Smooth muscle cell (in vitro differentiated cells): ENCODE measurements at regions not wholly inside any gene's neighbourhood (a gene's known extent, or its start where the extent isn't known, plus 50 kb on each side); places are given as distances from the start of the nearest gene placed in this dataset.

Experiments used
- DNase-seq: peaks from one replicate; lab custom pipeline; 2025; ENCODE audit not compliant: unreplicated experiment; lab: John Stamatoyannopoulos, UW
- H2AFZ ChIP-seq: fragments of 200-600 bp; sonication (generic); 2 replicates; pipeline ENCODE4 v1.6.0; 2016; ENCODE audit warnings: antibody characterized with exemption, low read depth, mild to moderate bottlenecking
- H3F3A ChIP-seq: fragments of 200-600 bp; sonication (generic); 2 replicates; pipeline ENCODE4 v1.6.0; 2017; ENCODE audit warnings: antibody characterized with exemption, low read depth
- H3K27ac ChIP-seq: fragments of 200-600 bp; sonication (generic); 2 replicates; pipeline ENCODE4 v1.5.1; 2016; ENCODE audit warnings: low read depth, mild to moderate bottlenecking
- H3K27me3 ChIP-seq: fragments of 200-600 bp; sonication (generic); 2 replicates; pipeline ENCODE4 v1.6.1; 2016; ENCODE audit warnings: low read depth, mild to moderate bottlenecking
- H3K36me3 ChIP-seq: fragments of 200-600 bp; sonication (generic); 2 replicates; pipeline ENCODE4 v1.5.1; 2016; ENCODE audit warnings: low read depth
- H3K4me1 ChIP-seq: fragments of 200-600 bp; sonication (generic); 2 replicates; pipeline ENCODE4 v1.5.1; 2016; ENCODE audit warnings: low read depth
- H3K4me2 ChIP-seq: fragments of 200-600 bp; sonication (generic); 2 replicates; pipeline ENCODE4 v1.6.0; 2016; ENCODE audit warnings: mild to moderate bottlenecking
- H3K4me3 ChIP-seq: fragments of 200-600 bp; sonication (generic); 2 replicates; pipeline ENCODE4 v1.5.1; 2016; ENCODE audit warnings: mild to moderate bottlenecking
- H3K79me2 ChIP-seq: fragments of 200-600 bp; sonication (generic); 2 replicates; pipeline ENCODE4 v1.6.0; 2016; ENCODE audit warnings: low read depth, mild to moderate bottlenecking
- H3K9ac ChIP-seq: fragments of 200-600 bp; sonication (generic); 2 replicates; pipeline ENCODE4 v1.6.0; 2016; ENCODE audit warnings: low read depth
- H3K9me3 ChIP-seq: fragments of 200-600 bp; sonication (generic); replicated peaks from 2 replicates; pipeline ENCODE4 v1.5.1; 2016; ENCODE audit warnings: low read depth
- H4K20me1 ChIP-seq: fragments of 200-600 bp; sonication (generic); 2 replicates; pipeline ENCODE4 v1.6.0; 2016; ENCODE audit warnings: low read depth
- WGBS: methylation state at CpG from one replicate; pipeline ENCODE4 v1.1.7; 2016; ENCODE audit warnings: low lambda C conversion rate; 5-methylcytosine and 5-hydroxymethylcytosine counted together
- TF ChIP-seq, protein P1 (sequence below): fragments of 200-600 bp; sonication (generic); IDR thresholded peaks from 2 replicates; pipeline ENCODE4 v1.5.1; 2017; ENCODE audit warnings: borderline replicate concordance, mild to moderate bottlenecking, antibody characterized with exemption; ENCODE audit not compliant: insufficient read depth, poor library complexity, severe bottlenecking

DNA sequence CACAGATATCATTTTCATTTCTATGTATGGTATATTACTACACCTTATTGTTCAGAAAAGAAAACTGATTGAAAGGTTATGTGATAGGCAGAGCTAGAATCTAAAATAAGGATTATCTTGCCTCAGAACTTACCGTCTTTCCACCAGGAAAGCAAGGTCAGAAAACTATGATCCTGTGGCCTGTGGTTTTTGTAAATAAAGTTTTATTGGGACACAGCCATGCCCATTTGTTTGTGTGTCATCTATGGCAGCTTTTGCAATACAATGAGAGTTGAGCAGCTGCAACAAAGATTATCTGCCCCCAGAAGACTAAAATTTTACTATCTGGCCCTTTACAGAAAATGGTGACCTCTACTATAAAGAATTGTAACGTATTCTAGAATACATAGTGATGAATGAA is 314.7 kb upstream of the SLCO3A1 start:
- TF ChIP-seq, protein P1, sequence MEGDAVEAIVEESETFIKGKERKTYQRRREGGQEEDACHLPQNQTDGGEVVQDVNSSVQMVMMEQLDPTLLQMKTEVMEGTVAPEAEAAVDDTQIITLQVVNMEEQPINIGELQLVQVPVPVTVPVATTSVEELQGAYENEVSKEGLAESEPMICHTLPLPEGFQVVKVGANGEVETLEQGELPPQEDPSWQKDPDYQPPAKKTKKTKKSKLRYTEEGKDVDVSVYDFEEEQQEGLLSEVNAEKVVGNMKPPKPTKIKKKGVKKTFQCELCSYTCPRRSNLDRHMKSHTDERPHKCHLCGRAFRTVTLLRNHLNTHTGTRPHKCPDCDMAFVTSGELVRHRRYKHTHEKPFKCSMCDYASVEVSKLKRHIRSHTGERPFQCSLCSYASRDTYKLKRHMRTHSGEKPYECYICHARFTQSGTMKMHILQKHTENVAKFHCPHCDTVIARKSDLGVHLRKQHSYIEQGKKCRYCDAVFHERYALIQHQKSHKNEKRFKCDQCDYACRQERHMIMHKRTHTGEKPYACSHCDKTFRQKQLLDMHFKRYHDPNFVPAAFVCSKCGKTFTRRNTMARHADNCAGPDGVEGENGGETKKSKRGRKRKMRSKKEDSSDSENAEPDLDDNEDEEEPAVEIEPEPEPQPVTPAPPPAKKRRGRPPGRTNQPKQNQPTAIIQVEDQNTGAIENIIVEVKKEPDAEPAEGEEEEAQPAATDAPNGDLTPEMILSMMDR: no peak
- 86% methylated on average over 2 of the region's 2 CpGs for WGBS
- H3K9me3 ChIP-seq: no peaks in the 10 kb centered on the region
- no peaks in the 10 kb centered on the region for H3K36me3 ChIP-seq
- no peak overlapping the region for H2AFZ ChIP-seq
- no peaks in the 10 kb centered on the region for H3K27me3 ChIP-seq
- H3K4me2 ChIP-seq: no peak overlapping the region
- no peak overlapping the region for H3K9ac ChIP-seq
- H3K27ac ChIP-seq: no peak overlapping the region
- no peak for DNase-seq
- H4K20me1 ChIP-seq: no peaks in the 10 kb centered on the region
- no peaks in the 10 kb centered on the region for H3K79me2 ChIP-seq
- H3K4me3 ChIP-seq: no peak overlapping the region
- no peaks in the 10 kb centered on the region for H3K4me1 ChIP-seq
- no peaks in the 10 kb centered on the region for H3F3A ChIP-seq

DNA sequence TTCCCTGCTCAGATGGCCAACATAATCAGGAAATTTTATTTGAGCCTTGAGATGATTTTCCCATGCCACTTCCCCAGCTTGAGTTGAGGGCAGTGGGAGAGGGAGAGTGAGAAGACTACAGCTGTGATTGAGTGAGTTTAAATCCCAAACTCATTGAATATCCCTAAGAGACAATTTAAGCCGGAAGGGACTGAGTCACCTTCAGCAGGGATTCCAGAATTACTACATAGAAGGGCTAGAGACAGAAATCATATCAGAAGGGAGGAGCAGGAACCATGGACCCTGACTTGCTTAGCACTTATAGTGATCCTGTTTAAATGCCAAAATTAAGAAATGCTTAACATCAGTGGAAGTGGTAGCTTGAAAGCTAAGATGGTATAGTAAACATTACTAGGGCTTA is 312.2 kb upstream of the SLCO3A1 start:
- Histone ChIP-seq H3K9me3 (no peaks in the 10 kb centered on the region), H3K4me1 (no peaks in the 10 kb centered on the region), H3K9ac (no peak overlapping the region), H3K36me3 (no peaks in the 10 kb centered on the region), H2AFZ (no peak overlapping the region), H3K4me3 (no peak overlapping the region), H3K27ac (no peak overlapping the region), H4K20me1 (no peaks in the 10 kb centered on the region), H3F3A (no peaks in the 10 kb centered on the region), H3K4me2 (no peak overlapping the region), H3K27me3 (no peaks in the 10 kb centered on the region), H3K79me2 (no peaks in the 10 kb centered on the region)
- DNase-seq: no peak
- 80% methylated on average over 1 of the region's 1 CpG for WGBS
- TF ChIP-seq, protein P1: no peak

DNA sequence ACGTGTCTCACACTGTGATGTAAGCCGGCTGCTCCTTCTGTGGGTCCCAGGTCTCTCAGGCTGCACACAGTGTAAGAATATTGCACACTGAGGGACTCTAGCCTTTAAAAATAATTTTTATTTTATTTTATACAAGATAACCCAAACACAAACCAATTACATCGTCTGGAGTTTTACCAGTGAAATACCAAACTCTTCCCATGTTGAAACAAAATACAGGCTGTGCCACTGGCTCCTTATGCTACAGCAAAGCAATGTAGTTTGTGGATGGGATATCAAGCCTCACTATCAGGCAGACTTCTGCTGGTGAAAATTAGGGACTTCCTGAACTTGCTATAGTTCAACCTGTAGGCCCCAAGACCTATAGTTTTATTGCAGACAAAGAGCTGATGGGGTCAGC is 311.3 kb upstream of the SLCO3A1 start:
- Histone ChIP-seq H3K27ac (no peak overlapping the region), H4K20me1 (no peaks in the 10 kb centered on the region), H3K9me3 (no peaks in the 10 kb centered on the region), H3F3A (no peaks in the 10 kb centered on the region), H3K27me3 (no peaks in the 10 kb centered on the region), H3K4me2 (no peak overlapping the region), H3K4me3 (no peak overlapping the region), H3K36me3 (no peaks in the 10 kb centered on the region), H2AFZ (no peak overlapping the region), H3K79me2 (no peaks in the 10 kb centered on the region), H3K9ac (no peak overlapping the region), H3K4me1 (no peaks in the 10 kb centered on the region)
- WGBS: 84% methylated on average over 3 of the region's 3 CpGs
- DNase-seq: no peak
- TF ChIP-seq, protein P1: no peak

DNA sequence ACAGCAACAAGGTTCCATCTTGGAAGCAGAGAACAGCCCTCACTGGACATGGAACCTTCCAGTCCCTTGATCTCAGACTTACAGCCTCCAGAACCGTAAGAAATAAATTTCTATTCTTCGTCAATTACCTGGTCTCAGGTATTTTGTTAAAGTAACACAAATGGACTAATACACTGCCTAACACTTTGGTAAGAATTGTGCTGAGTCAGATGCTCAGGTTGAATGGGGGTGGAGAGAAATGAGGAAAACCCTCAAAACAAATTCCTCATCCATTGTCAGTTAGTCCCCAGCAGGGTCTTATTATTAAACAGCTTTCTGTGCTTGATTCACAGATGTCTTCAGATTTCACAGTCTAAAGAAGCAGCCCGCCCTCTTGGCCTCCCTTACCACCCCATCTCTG is 306.2 kb upstream of the SLCO3A1 start:
- H3K4me3 ChIP-seq: no peak overlapping the region
- TF ChIP-seq, protein P1: no peak
- no peaks in the 10 kb centered on the region for H3K36me3 ChIP-seq
- H3K9me3 ChIP-seq: no peaks in the 10 kb centered on the region
- H3K9ac ChIP-seq: no peak overlapping the region
- H3K27me3 ChIP-seq: no peaks in the 10 kb centered on the region
- no peak overlapping the region for H2AFZ ChIP-seq
- no peaks in the 10 kb centered on the region for H3K79me2 ChIP-seq
- H3K4me2 ChIP-seq: no peak overlapping the region
- no peaks in the 10 kb centered on the region for H3K4me1 ChIP-seq
- DNase-seq: no peak
- no peak overlapping the region for H3K27ac ChIP-seq
- WGBS: 86% methylated on average over 3 of the region's 3 CpGs
- no peaks in the 10 kb centered on the region for H3F3A ChIP-seq
- H4K20me1 ChIP-seq: no peaks in the 10 kb centered on the region
